ENCODE measurements at regions not wholly inside any gene's neighbourhood (a gene's known extent, or its start where the extent isn't known, plus 50 kb on each side); places are given as distances from the start of the nearest gene placed in this dataset.

- H3K9me3 Mint-ChIP-seq, result peaks cover 19 to 31% of the 10 kb centered on the region in 2 experiments
- Histone ChIP-seq H3K4me2 (ENCODE audit: insufficient read depth, insufficient read length, low read length) (no peak overlapping the region), H3K4me1 (ENCODE audit: insufficient read depth, low read length) (no peaks in the 10 kb centered on the region), H3K23ac (ENCODE audit: insufficient read length, low read depth, low read length) (no peak overlapping the region), H3T11ph (ENCODE audit: low read length) (no peak overlapping the region), H3K23me2 (ENCODE audit: insufficient read length, low read depth, low read length, poor library complexity, severe bottlenecking) (no peaks in the 10 kb centered on the region), H2BK15ac (ENCODE audit: low read depth, low read length) (no peak overlapping the region), H2BK12ac (ENCODE audit: insufficient read length, low read depth, low read length) (no peak overlapping the region), H2BK20ac (ENCODE audit: low read depth, low read length, poor library complexity, severe bottlenecking) (no peak overlapping the region), H3K9me3 (ENCODE audit: control insufficient read depth, low read depth, low read length) (peaks cover 7% of the 10 kb centered on the region), H2BK5ac (ENCODE audit: insufficient read length, low read length) (no peak overlapping the region), H3K14ac (ENCODE audit: insufficient read depth, low read length) (no peak overlapping the region), H4K91ac (ENCODE audit: insufficient read length, low read depth, low read length) (no peak overlapping the region), H3K79me1 (ENCODE audit: insufficient read depth, low read depth, low read length, poor library complexity, severe bottlenecking) (no peaks in the 10 kb centered on the region), H4K5ac (ENCODE audit: insufficient read length, low read depth, low read length) (no peak overlapping the region), H3K4ac (ENCODE audit: low read depth, low read length) (no peak overlapping the region), H3K27me3 (ENCODE audit: insufficient read depth, low read length) (no peaks in the 10 kb centered on the region), H3K9ac (ENCODE audit: extremely low read depth, insufficient read length, low read length) (no peak overlapping the region), H2AFZ (ENCODE audit: low read length) (no peak overlapping the region), H2AK5ac (ENCODE audit: insufficient read length, low read length) (no peak overlapping the region), H3K18ac (ENCODE audit: insufficient read length, low read depth, low read length) (no peak overlapping the region), H4K8ac (replicated peaks; ENCODE audit: insufficient read length, low read depth, low read length) (no peak overlapping the region), H3K56ac (ENCODE audit: insufficient read length, low read depth, low read length) (no peak overlapping the region), H3K27ac (ENCODE audit: insufficient read length, low read depth, low read length) (no peak overlapping the region), H3K79me2 (ENCODE audit: insufficient read depth, low read length) (no peaks in the 10 kb centered on the region), H4K20me1 (ENCODE audit: control insufficient read depth, insufficient read depth, insufficient read length) (no peaks in the 10 kb centered on the region), H2BK120ac (ENCODE audit: low read depth, low read length, poor library complexity, severe bottlenecking) (no peak overlapping the region)
- H3K27ac Mint-ChIP-seq, result no peak overlapping the region
- peaks cover 4 to 23% (median 22%) of the 10 kb centered on the region in 3 experiments; a peak in 5 of 7 replicates for H3K36me3 Mint-ChIP-seq (ENCODE audit: insufficient read depth in 1 of 3, low read depth in 3 of 3)
- H3K4me3 Mint-ChIP-seq, result no peak overlapping the region
- DNase-seq, result no peak
- WGBS (ENCODE audit: extremely low coverage, insufficient read length, low lambda C conversion rate), result no CpG with 5 or more reads among the region's 6 CpGs
- peaks cover 25% of the 10 kb centered on the region for H3K27me3 Mint-ChIP-seq (ENCODE audit: low read depth)
- H3K4me1 Mint-ChIP-seq, result peaks cover 11 to 18% of the 10 kb centered on the region in 2 experiments
- no peak for TF ChIP-seq CTCF (conservative IDR thresholded peaks at IDR 0.05)
Observed at GRCh38 chr3:195008816-195009215, 262.1 kb downstream of the XXYLT1 start.
